NCI-H2227 treated with DMSO at 0.1 percent for 48 hours (cell line): ENCODE measurements at regions not wholly inside any gene's neighbourhood (a gene's known extent, or its start where the extent isn't known, plus 50 kb on each side); places are given as distances from the start of the nearest gene placed in this dataset.
A peak's percentile ranks its signal among the peaks of the same experiment; 100 is the strongest.

Experiments used
- DNase-seq: peaks from one replicate; lab custom pipeline; 2025; lab: John Stamatoyannopoulos, UW

DNA sequence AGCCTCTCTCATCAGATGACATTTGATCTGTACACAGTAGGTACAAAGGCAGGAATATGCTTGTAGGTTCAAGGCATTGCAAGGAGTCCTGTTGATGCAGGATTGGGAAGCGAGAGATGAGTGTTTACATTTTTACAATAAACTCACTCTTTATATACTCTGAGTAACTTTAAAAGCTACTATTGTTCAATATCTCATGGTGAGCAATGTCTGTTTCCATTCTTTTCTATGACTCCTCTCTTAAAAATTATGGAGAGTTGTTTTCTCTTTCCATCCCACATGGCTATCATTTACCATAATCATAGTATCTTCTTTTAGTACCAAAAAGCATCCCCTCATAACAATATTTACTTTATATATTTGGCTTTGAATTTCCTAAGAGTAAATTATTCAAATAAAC, 314.0 kb upstream of the CDIN1 start:
- DNase-seq, result no peak

DNA sequence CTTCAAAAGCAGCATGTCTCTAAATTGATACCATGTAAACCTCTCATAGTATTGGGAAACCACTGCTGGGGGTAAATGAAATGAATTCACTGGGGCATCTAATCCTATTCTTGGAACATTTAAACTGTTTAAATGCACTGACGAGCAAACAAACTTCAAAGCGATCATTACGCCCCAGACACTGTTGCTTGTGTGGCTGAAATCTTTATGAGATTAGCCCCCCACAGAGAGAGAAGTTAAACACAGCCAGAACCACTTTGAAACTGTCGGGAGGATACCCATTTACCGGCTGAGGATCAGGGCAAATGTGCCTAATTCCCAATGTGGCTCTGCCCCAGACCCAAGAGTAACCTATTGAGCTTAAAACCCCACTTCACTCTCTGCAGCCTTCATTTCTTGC, 308.4 kb upstream of the CDIN1 start:
- peak; percentile 9 for DNase-seq

DNA sequence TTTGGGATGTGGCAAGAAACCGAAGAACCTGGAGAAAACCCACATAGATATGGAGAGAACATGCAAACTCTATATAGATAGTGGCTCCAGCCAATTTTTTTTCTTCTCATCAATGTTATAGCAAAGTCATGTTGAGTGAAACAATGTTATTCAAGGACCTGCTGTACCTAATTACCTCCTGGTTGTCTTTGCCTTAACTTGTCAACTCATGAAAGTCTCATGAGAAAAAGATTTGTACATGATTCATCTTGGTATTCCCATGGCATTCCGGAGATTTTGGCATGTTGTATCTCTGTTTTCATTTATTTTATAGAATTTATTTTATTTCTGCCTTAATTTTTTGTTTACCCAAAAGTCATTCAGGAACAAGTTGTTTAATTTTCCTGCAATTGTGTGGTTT, 303.8 kb upstream of the CDIN1 start:
- no peak for DNase-seq

GRCh38 chr15:36278219-36278618, 301.2 kb upstream of the CDIN1 start:
- DNase-seq, result no peak

DNA sequence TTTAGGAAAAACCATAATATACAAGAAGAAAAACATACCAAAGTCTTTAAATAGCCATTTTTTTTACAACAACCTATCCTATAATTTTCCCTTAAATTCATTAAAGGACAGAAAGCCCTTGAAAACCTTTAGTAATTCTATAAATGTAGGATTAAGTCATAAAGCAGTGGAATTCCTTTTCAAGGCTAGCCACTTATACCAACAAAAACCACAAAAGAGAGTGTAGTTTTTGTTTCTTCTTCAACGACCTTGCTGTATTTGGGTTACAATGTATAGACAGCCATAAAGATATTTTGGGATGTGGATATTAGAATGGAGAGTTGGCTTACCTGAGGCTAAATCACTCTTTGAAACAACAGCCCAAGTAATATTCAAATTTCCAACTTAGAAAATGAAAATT, 296.6 kb upstream of the CDIN1 start:
- DNase-seq, result no peak

- DNase-seq, result no peak
These were observed 294.5 kb upstream of the CDIN1 start for GRCh38 chr15:36284911-36285310.

GRCh38 chr15:36291501-36291900, 287.9 kb upstream of the CDIN1 start:
- no peak for DNase-seq

- peak; percentile 1 for DNase-seq
These were observed 285.1 kb upstream of the CDIN1 start for GRCh38 chr15:36294359-36294758.

GRCh38 chr15:36301947-36302346, 277.5 kb upstream of the CDIN1 start:
- DNase-seq, result no peak

DNA sequence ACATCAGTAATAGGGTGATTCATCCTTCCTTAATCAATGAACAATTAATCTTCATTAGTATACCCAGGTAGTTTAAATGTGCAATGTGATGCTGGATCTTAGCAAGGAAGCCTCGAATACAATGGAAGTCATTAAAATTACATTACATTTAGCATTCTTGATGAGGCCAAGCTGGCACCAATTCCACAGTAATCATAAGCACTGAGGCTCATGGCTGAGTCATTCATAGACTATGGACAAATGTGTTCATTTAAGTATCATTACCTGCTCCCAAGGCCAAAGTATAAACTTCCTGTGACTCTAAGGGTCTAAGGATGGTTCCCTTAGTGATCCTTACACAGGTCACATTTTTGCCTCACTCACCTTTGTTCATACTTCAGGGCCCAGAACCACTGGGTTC, 266.4 kb upstream of the CDIN1 start:
- DNase-seq, result no peak

DNA sequence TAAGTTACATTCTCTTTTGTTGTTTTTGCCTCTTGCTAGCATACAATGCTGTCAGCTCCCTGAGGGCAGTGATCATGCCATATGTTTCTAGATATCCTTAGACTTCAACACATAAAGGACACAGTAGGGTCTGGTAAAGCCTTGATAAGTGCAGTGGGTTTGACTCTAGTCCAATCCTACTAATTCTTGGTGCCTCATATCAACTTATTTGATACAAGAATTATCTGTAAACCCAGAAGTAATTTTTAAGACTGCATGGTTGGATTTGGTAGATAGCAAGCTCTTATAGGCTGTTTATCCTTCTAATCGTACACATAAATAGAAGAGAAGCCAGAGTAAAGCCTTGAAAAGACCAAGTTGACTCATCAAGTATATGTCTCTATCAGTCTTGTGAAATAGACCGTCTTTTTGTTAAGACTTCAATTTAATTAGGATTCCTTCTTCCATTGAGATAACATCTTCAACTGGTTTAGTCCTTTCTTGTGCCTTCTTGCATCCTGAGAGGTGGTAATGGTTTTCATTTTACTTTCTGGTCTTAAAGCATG, 265.6 kb upstream of the CDIN1 start:
- DNase-seq, result no peak

DNA sequence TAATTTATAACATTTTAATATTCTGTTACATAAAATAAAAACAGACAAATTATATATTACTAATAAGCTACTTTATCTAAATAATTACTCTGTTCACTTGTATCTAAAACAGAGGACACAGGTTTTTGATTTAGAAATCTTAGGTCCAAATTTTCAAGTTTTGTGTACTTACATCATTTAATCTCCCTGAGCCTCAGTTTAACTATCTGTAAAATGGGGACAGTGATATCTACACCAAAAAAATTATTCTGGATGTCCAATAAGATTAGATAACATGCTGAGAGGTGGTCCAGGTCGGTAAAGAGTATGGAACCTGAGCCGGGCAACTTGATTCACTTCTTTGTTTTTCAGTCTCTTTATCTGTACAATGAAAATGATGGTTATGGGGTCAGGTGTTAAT, 263.8 kb upstream of the CDIN1 start:
- no peak for DNase-seq

- DNase-seq, result peak; percentile 10
These were observed 255.8 kb upstream of the CDIN1 start for GRCh38 chr15:36323615-36324014.

- DNase-seq, result no peak
These were observed 254.2 kb upstream of the CDIN1 start for GRCh38 chr15:36325206-36325605.

- no peak for DNase-seq
These were observed 249.8 kb upstream of the CDIN1 start for GRCh38 chr15:36329592-36329991.

- DNase-seq, result no peak
These were observed 248.8 kb upstream of the CDIN1 start for GRCh38 chr15:36330598-36330997.

- no peak for DNase-seq
These were observed 247.7 kb upstream of the CDIN1 start for GRCh38 chr15:36331531-36332275.

DNA sequence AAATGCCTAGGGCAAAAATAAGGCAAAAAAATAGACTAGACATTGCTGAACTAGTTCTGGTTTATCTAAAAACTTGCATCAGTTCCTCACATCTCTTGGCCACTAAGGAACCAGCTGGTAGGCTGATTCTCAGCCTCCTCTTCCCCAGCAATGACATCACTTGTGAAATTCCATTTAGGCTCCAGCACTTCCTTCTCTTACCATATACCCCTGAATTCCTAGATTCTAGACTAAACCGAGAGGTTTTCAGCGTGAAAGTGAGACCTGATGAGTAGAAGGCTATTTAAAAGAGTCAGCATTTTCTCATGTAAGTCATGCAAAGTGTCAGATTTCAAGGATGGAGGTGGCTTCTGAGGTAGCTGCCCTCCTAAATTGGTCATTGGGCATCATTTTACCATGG, 247.1 kb upstream of the CDIN1 start:
- DNase-seq, result no peak

- DNase-seq, result no peak
These were observed 246.5 kb upstream of the CDIN1 start for GRCh38 chr15:36332896-36333295.

DNA sequence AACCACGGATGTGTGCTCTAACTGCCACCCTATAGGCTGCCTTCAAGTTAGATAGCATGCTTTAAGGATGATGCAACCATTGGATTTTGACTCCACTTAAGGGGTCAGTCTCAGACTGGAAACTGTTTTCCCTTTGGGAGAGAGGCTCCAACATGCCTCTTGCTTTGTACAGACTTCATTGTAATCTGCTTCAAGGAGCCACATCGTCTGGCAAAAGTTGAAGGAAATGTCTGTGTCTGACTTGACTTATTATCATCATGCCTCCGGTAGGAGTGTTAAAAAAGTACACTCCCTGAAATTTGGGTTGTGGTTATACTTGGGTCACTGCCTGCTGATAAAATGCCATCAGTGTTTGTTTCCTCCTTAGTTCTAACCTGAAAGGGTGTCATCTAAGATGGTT, 245.4 kb upstream of the CDIN1 start:
- DNase-seq, result no peak

GRCh38 chr15:36335224-36335623, 244.2 kb upstream of the CDIN1 start:
- no peak for DNase-seq

DNA sequence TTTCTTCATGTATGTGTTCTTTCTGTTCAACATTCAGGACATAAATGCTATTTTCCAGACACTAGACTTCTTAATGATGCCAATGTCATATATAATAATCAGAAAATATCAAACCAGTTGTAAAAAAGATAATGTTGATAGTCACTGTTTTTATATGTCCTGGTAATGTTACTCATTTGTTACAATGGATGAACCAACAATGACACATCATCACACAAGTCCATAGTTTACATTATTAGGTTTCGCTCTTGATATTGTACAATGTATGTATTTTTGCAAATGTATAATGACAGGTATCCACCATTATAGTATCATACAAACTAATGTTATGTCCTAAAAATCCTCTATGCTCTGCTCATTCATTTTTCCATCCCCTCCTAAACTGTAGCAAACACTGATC, 243.8 kb upstream of the CDIN1 start:
- no peak for DNase-seq

GRCh38 chr15:36344887-36345286, 234.5 kb upstream of the CDIN1 start:
- DNase-seq, result no peak

GRCh38 chr15:36347272-36347858, 232.1 kb upstream of the CDIN1 start:
- no peak for DNase-seq
